WTC11 (cell line): ENCODE measurements at regions not wholly inside any gene's neighbourhood (a gene's known extent, or its start where the extent isn't known, plus 50 kb on each side); places are given as distances from the start of the nearest gene placed in this dataset.

Experiments used
- ATAC-seq: fragments of 200-7000 bp; cut with Tn5 transposase; 2 replicates; pipeline ENCODE4 v1.10.0; 2021; ENCODE audit warnings: mild to moderate bottlenecking, moderate library complexity
- CTCF ChIA-PET: fragments of 300-600 bp; sonication (Branson Sonifier 250); formaldehyde crosslinking; loops from one replicate; lab custom pipeline; 2021; ENCODE audit warnings: antibody characterized with exemption; lab: Charles Lee
- POLR2A ChIA-PET: fragments of 350-600 bp; sonication (Branson Sonifier 250); formaldehyde crosslinking; loops from one replicate; lab custom pipeline; 2021; ENCODE audit warnings: antibody characterized with exemption; lab: Charles Lee
- DNase-seq: peaks from one replicate; pipeline ENCODE4 v3.0.0; 2021; ENCODE audit warnings: low spot score
- H3K27ac Mint-ChIP-seq: 2 replicates; pipeline ENCODE4 v1.8.0; 2021; ENCODE audit warnings: mixed read lengths
- H3K27me3 Mint-ChIP-seq: 2 replicates; pipeline ENCODE4 v1.8.0; 2021; ENCODE audit warnings: low read depth, mild to moderate bottlenecking, moderate library complexity, mixed read lengths
- H3K36me3 Mint-ChIP-seq: 2 replicates; pipeline ENCODE4 v1.8.0; 2021; ENCODE audit warnings: mixed read lengths
- H3K4me1 Mint-ChIP-seq: 2 replicates; pipeline ENCODE4 v1.8.0; 2022; ENCODE audit warnings: mixed read lengths
- H3K4me3 Mint-ChIP-seq: 2 replicates; pipeline ENCODE4 v1.8.0; 2021; ENCODE audit warnings: mild to moderate bottlenecking, moderate library complexity, mixed read lengths
- H3K9me3 Mint-ChIP-seq: 2 replicates; pipeline ENCODE4 v1.8.0; 2021; ENCODE audit warnings: mixed read lengths
- ETV6 ChIP-seq: sonication (generic); formaldehyde crosslinking; IDR thresholded peaks from 2 replicates; pipeline ENCODE4 v1.8.1; 2022; ENCODE audit warnings: mild to moderate bottlenecking, missing genetic modification reagents
- GTF2I ChIP-seq: fragments of 250-450 bp; sonication (Bioruptor Pico); conservative IDR thresholded peaks from 2 replicates; pipeline ENCODE4 v1.4.0; 2021; ENCODE audit warnings: mild to moderate bottlenecking
- NFE2L1 ChIP-seq: sonication (generic); formaldehyde crosslinking; IDR thresholded peaks from 2 replicates; pipeline ENCODE4 v1.8.1; 2023; ENCODE audit warnings: missing genetic modification reagents
- ZNF219 ChIP-seq: sonication (generic); formaldehyde crosslinking; IDR thresholded peaks from 2 replicates; pipeline ENCODE4 v1.8.0; 2023; ENCODE audit warnings: missing genetic modification reagents, mild to moderate bottlenecking, borderline replicate concordance
- TF ChIP-seq, protein P1 (sequence below): sonication (generic); formaldehyde crosslinking; conservative IDR thresholded peaks from 2 replicates; pipeline ENCODE4 v1.8.1; 2022; ENCODE audit warnings: mild to moderate bottlenecking, missing genetic modification reagents
- TF ChIP-seq, protein P2 (sequence below): sonication (generic); formaldehyde crosslinking; IDR thresholded peaks from 2 replicates; pipeline ENCODE4 v1.8.0; 2023; ENCODE audit warnings: missing genetic modification reagents, mild to moderate bottlenecking, borderline replicate concordance
- TF ChIP-seq, protein P3 (sequence below): sonication (generic); formaldehyde crosslinking; IDR thresholded peaks from 2 replicates; pipeline ENCODE4 v1.8.0; 2023; ENCODE audit warnings: missing genetic modification reagents

DNA sequence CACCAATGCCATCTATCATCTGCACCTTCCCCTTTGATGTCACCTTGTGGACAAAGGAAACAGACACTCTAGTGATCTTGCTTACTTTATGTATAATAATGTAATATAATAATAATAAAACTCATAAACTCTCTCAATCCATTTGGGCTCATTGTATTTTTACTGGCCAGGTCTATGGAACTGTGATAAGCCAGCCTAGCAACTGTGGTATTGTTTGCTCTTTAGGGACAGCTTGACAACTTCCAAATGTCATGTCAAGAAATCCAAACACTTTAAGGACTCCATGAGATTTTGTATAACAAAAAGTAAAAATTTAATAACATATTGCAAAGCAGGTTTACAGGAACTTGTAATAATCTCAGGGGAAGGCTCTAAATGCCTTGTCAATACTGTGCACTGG is 1163.4 kb upstream of the TMPRSS15 start:
- ChIA-PET POLR2A (no interaction called here), CTCF (no interaction called here)
- ATAC-seq = no peak
- no peak for DNase-seq
- no peak overlapping the region for H3K4me3 Mint-ChIP-seq
- no peak for TF ChIP-seq NFE2L1
- TF ChIP-seq, protein P1, sequence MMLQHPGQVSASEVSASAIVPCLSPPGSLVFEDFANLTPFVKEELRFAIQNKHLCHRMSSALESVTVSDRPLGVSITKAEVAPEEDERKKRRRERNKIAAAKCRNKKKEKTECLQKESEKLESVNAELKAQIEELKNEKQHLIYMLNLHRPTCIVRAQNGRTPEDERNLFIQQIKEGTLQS = no peak
- H3K27me3 Mint-ChIP-seq = no peaks in the 10 kb centered on the region
- no peaks in the 10 kb centered on the region for H3K9me3 Mint-ChIP-seq
- no peaks in the 10 kb centered on the region for H3K36me3 Mint-ChIP-seq
- H3K27ac Mint-ChIP-seq = no peak overlapping the region
- H3K4me1 Mint-ChIP-seq = no peaks in the 10 kb centered on the region

DNA sequence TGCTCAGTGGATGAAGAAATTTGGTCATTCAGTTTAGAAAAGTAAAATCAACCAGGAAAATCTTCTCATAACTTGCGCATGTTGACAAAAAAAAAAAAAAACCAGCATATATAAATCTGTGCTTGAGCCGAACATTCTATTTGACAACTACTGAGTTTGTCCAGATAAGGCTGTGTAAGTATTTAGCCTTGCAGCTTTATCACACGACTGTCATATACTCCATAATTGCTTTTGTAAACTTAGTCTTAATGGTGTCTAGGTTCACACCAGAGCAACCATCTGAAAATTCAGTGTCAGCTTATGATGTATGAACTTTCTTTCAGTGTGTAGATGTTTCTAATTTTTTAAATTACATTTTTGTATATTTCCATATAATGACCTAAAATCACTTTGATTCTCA is 1173.8 kb upstream of the TMPRSS15 start:
- DNase-seq (no peak), ATAC-seq (no peak)
- no peaks in the 10 kb centered on the region for H3K9me3 Mint-ChIP-seq
- no peaks in the 10 kb centered on the region for H3K4me1 Mint-ChIP-seq
- no peaks in the 10 kb centered on the region for H3K36me3 Mint-ChIP-seq
- TF ChIP-seq, protein P2, sequence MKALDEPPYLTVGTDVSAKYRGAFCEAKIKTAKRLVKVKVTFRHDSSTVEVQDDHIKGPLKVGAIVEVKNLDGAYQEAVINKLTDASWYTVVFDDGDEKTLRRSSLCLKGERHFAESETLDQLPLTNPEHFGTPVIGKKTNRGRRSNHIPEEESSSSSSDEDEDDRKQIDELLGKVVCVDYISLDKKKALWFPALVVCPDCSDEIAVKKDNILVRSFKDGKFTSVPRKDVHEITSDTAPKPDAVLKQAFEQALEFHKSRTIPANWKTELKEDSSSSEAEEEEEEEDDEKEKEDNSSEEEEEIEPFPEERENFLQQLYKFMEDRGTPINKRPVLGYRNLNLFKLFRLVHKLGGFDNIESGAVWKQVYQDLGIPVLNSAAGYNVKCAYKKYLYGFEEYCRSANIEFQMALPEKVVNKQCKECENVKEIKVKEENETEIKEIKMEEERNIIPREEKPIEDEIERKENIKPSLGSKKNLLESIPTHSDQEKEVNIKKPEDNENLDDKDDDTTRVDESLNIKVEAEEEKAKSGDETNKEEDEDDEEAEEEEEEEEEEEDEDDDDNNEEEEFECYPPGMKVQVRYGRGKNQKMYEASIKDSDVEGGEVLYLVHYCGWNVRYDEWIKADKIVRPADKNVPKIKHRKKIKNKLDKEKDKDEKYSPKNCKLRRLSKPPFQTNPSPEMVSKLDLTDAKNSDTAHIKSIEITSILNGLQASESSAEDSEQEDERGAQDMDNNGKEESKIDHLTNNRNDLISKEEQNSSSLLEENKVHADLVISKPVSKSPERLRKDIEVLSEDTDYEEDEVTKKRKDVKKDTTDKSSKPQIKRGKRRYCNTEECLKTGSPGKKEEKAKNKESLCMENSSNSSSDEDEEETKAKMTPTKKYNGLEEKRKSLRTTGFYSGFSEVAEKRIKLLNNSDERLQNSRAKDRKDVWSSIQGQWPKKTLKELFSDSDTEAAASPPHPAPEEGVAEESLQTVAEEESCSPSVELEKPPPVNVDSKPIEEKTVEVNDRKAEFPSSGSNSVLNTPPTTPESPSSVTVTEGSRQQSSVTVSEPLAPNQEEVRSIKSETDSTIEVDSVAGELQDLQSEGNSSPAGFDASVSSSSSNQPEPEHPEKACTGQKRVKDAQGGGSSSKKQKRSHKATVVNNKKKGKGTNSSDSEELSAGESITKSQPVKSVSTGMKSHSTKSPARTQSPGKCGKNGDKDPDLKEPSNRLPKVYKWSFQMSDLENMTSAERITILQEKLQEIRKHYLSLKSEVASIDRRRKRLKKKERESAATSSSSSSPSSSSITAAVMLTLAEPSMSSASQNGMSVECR (CRISPR knock-in tag) = no peak
- TF ChIP-seq ZNF219 (CRISPR knock-in tag) = no peak
- TF ChIP-seq, protein P3, sequence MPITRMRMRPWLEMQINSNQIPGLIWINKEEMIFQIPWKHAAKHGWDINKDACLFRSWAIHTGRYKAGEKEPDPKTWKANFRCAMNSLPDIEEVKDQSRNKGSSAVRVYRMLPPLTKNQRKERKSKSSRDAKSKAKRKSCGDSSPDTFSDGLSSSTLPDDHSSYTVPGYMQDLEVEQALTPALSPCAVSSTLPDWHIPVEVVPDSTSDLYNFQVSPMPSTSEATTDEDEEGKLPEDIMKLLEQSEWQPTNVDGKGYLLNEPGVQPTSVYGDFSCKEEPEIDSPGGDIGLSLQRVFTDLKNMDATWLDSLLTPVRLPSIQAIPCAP (CRISPR knock-in tag) = no peak
- no peaks in the 10 kb centered on the region for H3K27me3 Mint-ChIP-seq
- ChIA-PET CTCF (no interaction called here), POLR2A (no interaction called here)
- no peak overlapping the region for H3K4me3 Mint-ChIP-seq
- no peak overlapping the region for H3K27ac Mint-ChIP-seq

DNA sequence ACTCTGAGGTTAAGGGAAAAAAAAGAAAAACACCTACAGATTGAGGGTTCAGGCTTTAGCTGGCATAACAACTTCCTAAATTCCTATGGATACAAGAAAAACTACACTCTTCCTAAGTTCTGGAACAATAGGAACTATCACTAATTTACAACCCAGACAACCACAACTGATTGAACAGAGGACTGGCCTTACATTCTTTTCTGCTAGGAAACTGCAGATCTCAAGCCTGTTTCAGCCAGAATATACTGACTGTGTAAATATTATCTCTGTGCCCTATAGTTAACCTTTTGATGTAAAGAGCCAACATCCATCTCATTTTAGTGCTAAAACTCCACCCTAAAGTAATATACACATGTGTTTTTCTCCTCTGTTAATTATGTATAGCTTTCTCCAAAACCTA is 1186.5 kb upstream of the TMPRSS15 start:
- no peaks in the 10 kb centered on the region for H3K4me1 Mint-ChIP-seq
- POLR2A ChIA-PET = no interaction called here
- no peak for ATAC-seq

More for the DNA sequence above, 1186.5 kb upstream of the TMPRSS15 start:
- no peak overlapping the region for H3K27ac Mint-ChIP-seq
- no peaks in the 10 kb centered on the region for H3K36me3 Mint-ChIP-seq
- CTCF ChIA-PET = no interaction called here
- no peak overlapping the region for H3K4me3 Mint-ChIP-seq
- H3K27me3 Mint-ChIP-seq = no peaks in the 10 kb centered on the region
- TF ChIP-seq ZNF219 (CRISPR knock-in tag) = no peak
- TF ChIP-seq GTF2I (CRISPR knock-in tag) = no peak
- no peak for TF ChIP-seq ETV6
- TF ChIP-seq, protein P2 (CRISPR knock-in tag) = no peak
- TF ChIP-seq, all 79 proteins: peak for 0
- DNase-seq = no peak
- H3K9me3 Mint-ChIP-seq = no peaks in the 10 kb centered on the region
